ENCODE measurements at regions not wholly inside any gene's neighbourhood (a gene's known extent, or its start where the extent isn't known, plus 50 kb on each side); places are given as distances from the start of the nearest gene placed in this dataset.

GRCh38 chr15:62933386-62933785 lies 109.2 kb upstream of the TPM1 start:
- FAIRE-seq (no peak), DNase-seq (ENCODE audit: insufficient read length, low spot score) (no peak)
- TF ChIP-seq TAF1 (IDR thresholded peaks at IDR 0.05; ENCODE audit: low read depth, low read length): no peak
- TF ChIP-seq POU2F2 (IDR thresholded peaks at IDR 0.05; ENCODE audit: low read depth, low read length): no peak
- TF ChIP-seq POLR2AphosphoS5 (IDR thresholded peaks at IDR 0.05; ENCODE audit: low read depth, low read length): no peak
- no peak for TF ChIP-seq POLR2A (IDR thresholded peaks at IDR 0.05; ENCODE audit: low read depth, low read length)
- TF ChIP-seq PAX5 (IDR thresholded peaks at IDR 0.05; ENCODE audit: insufficient read depth, low read length, severe bottlenecking): no peak
- TF ChIP-seq SPI1 (IDR thresholded peaks at IDR 0.05; ENCODE audit: low read depth, low read length): no peak

- FAIRE-seq: no peak
- DNase-seq (ENCODE audit: insufficient read length, low spot score): no peak
- no peak for TF ChIP-seq TAF1 (IDR thresholded peaks at IDR 0.05; ENCODE audit: low read depth, low read length)
- TF ChIP-seq POLR2AphosphoS5 (IDR thresholded peaks at IDR 0.05; ENCODE audit: low read depth, low read length): no peak
- no peak for TF ChIP-seq POLR2A (IDR thresholded peaks at IDR 0.05; ENCODE audit: low read depth, low read length)
Measured at GRCh38 chr15:62934236-62934971, 108.1 kb upstream of the TPM1 start.

- no peak for FAIRE-seq
- TF ChIP-seq POLR2A (IDR thresholded peaks at IDR 0.05; ENCODE audit: low read depth, low read length) (no peak), POLR2AphosphoS5 (IDR thresholded peaks at IDR 0.05; ENCODE audit: low read depth, low read length) (no peak), TAF1 (IDR thresholded peaks at IDR 0.05; ENCODE audit: low read depth, low read length) (no peak), PAX5 (IDR thresholded peaks at IDR 0.05; ENCODE audit: insufficient read depth, low read length, severe bottlenecking) (no peak), SPI1 (IDR thresholded peaks at IDR 0.05; ENCODE audit: low read depth, low read length) (no peak), POU2F2 (IDR thresholded peaks at IDR 0.05; ENCODE audit: low read depth, low read length) (no peak)
- DNase-seq (ENCODE audit: insufficient read length, low spot score): no peak
Measured at GRCh38 chr15:62935300-62936081, 107.1 kb upstream of the TPM1 start.

GRCh38 chr15:62938825-62939224 lies 103.7 kb upstream of the TPM1 start:
- TF ChIP-seq PAX5 (IDR thresholded peaks at IDR 0.05; ENCODE audit: insufficient read depth, low read length, severe bottlenecking) (no peak), SPI1 (IDR thresholded peaks at IDR 0.05; ENCODE audit: low read depth, low read length) (no peak), POU2F2 (IDR thresholded peaks at IDR 0.05; ENCODE audit: low read depth, low read length) (no peak), POLR2A (IDR thresholded peaks at IDR 0.05; ENCODE audit: low read depth, low read length) (no peak), POLR2AphosphoS5 (IDR thresholded peaks at IDR 0.05; ENCODE audit: low read depth, low read length) (no peak), TAF1 (IDR thresholded peaks at IDR 0.05; ENCODE audit: low read depth, low read length) (no peak)
- DNase-seq (ENCODE audit: insufficient read length, low spot score) (no peak), FAIRE-seq (no peak)

- no peak for TF ChIP-seq POLR2A (IDR thresholded peaks at IDR 0.05; ENCODE audit: low read depth, low read length)
- no peak for TF ChIP-seq TAF1 (IDR thresholded peaks at IDR 0.05; ENCODE audit: low read depth, low read length)
- TF ChIP-seq SPI1 (IDR thresholded peaks at IDR 0.05; ENCODE audit: low read depth, low read length): no peak
- TF ChIP-seq POU2F2 (IDR thresholded peaks at IDR 0.05; ENCODE audit: low read depth, low read length): no peak
- no peak for TF ChIP-seq PAX5 (IDR thresholded peaks at IDR 0.05; ENCODE audit: insufficient read depth, low read length, severe bottlenecking)
- FAIRE-seq (no peak), DNase-seq (ENCODE audit: insufficient read length, low spot score) (no peak)
Measured at GRCh38 chr15:62940093-62940754, 102.3 kb upstream of the TPM1 start.

- FAIRE-seq (no peak), DNase-seq (ENCODE audit: insufficient read length, low spot score) (no peak)
- TF ChIP-seq POLR2AphosphoS5 (IDR thresholded peaks at IDR 0.05; ENCODE audit: low read depth, low read length) (no peak), POU2F2 (IDR thresholded peaks at IDR 0.05; ENCODE audit: low read depth, low read length) (no peak), POLR2A (IDR thresholded peaks at IDR 0.05; ENCODE audit: low read depth, low read length) (no peak), TAF1 (IDR thresholded peaks at IDR 0.05; ENCODE audit: low read depth, low read length) (no peak), PAX5 (IDR thresholded peaks at IDR 0.05; ENCODE audit: insufficient read depth, low read length, severe bottlenecking) (no peak), SPI1 (IDR thresholded peaks at IDR 0.05; ENCODE audit: low read depth, low read length) (no peak)
Measured at GRCh38 chr15:62940755-62941361, 101.7 kb upstream of the TPM1 start.

GRCh38 chr15:62941699-62942098 lies 100.8 kb upstream of the TPM1 start:
- TF ChIP-seq POLR2AphosphoS5 (IDR thresholded peaks at IDR 0.05; ENCODE audit: low read depth, low read length): no peak
- TF ChIP-seq PAX5 (IDR thresholded peaks at IDR 0.05; ENCODE audit: insufficient read depth, low read length, severe bottlenecking): no peak
- no peak for TF ChIP-seq TAF1 (IDR thresholded peaks at IDR 0.05; ENCODE audit: low read depth, low read length)
- TF ChIP-seq SPI1 (IDR thresholded peaks at IDR 0.05; ENCODE audit: low read depth, low read length): no peak
- no peak for TF ChIP-seq POU2F2 (IDR thresholded peaks at IDR 0.05; ENCODE audit: low read depth, low read length)
- TF ChIP-seq POLR2A (IDR thresholded peaks at IDR 0.05; ENCODE audit: low read depth, low read length): no peak
- DNase-seq (ENCODE audit: insufficient read length, low spot score) (no peak), FAIRE-seq (no peak)

- no peak for FAIRE-seq
- no peak for TF ChIP-seq SPI1 (IDR thresholded peaks at IDR 0.05; ENCODE audit: low read depth, low read length)
- TF ChIP-seq POLR2AphosphoS5 (IDR thresholded peaks at IDR 0.05; ENCODE audit: low read depth, low read length): no peak
- no peak for TF ChIP-seq PAX5 (IDR thresholded peaks at IDR 0.05; ENCODE audit: insufficient read depth, low read length, severe bottlenecking)
- no peak for TF ChIP-seq TAF1 (IDR thresholded peaks at IDR 0.05; ENCODE audit: low read depth, low read length)
- TF ChIP-seq POLR2A (IDR thresholded peaks at IDR 0.05; ENCODE audit: low read depth, low read length): no peak
- no peak for TF ChIP-seq POU2F2 (IDR thresholded peaks at IDR 0.05; ENCODE audit: low read depth, low read length)
- no peak for DNase-seq (ENCODE audit: insufficient read length, low spot score)
Measured at GRCh38 chr15:62942428-62942827, 100.1 kb upstream of the TPM1 start.

- TF ChIP-seq PAX5 (IDR thresholded peaks at IDR 0.05; ENCODE audit: insufficient read depth, low read length, severe bottlenecking): no peak
- no peak for TF ChIP-seq POLR2AphosphoS5 (IDR thresholded peaks at IDR 0.05; ENCODE audit: low read depth, low read length)
- TF ChIP-seq POU2F2 (IDR thresholded peaks at IDR 0.05; ENCODE audit: low read depth, low read length): no peak
- TF ChIP-seq POLR2A (IDR thresholded peaks at IDR 0.05; ENCODE audit: low read depth, low read length): no peak
- TF ChIP-seq TAF1 (IDR thresholded peaks at IDR 0.05; ENCODE audit: low read depth, low read length): no peak
- TF ChIP-seq SPI1 (IDR thresholded peaks at IDR 0.05; ENCODE audit: low read depth, low read length): no peak
- FAIRE-seq (no peak), DNase-seq (ENCODE audit: insufficient read length, low spot score) (no peak)
Measured at GRCh38 chr15:62945063-62945462, 97.5 kb upstream of the TPM1 start.
